ENCODE measurements at regions not wholly inside any gene's neighbourhood (a gene's known extent, or its start where the extent isn't known, plus 50 kb on each side); places are given as distances from the start of the nearest gene placed in this dataset.

GRCh38 chr10:109456566-109457301, 466.6 kb downstream of the XPNPEP1 start:
- TF ChIP-seq CTCF (IDR thresholded peaks at IDR 0.05): no peak

GRCh38 chr10:109454691-109455090, 468.6 kb downstream of the XPNPEP1 start:
- no peak for TF ChIP-seq CTCF (IDR thresholded peaks at IDR 0.05)

- TF ChIP-seq CTCF (IDR thresholded peaks at IDR 0.05): peak; percentile 26; the same call in 1 of the 2 replicates
These were observed 471.4 kb downstream of the XPNPEP1 start for GRCh38 chr10:109451879-109452278.

GRCh38 chr10:109450702-109451101, 472.6 kb downstream of the XPNPEP1 start:
- no peak for TF ChIP-seq CTCF (IDR thresholded peaks at IDR 0.05)

GRCh38 chr10:109433434-109433833, 489.9 kb downstream of the XPNPEP1 start:
- no peak for TF ChIP-seq CTCF (IDR thresholded peaks at IDR 0.05)

- TF ChIP-seq CTCF (IDR thresholded peaks at IDR 0.05): no peak
These were observed 491.0 kb downstream of the XPNPEP1 start for GRCh38 chr10:109432281-109432680.

- TF ChIP-seq CTCF (IDR thresholded peaks at IDR 0.05): no peak
These were observed 492.5 kb downstream of the XPNPEP1 start for GRCh38 chr10:109430799-109431198.
